B cell (primary cell): ENCODE measurements at regions not wholly inside any gene's neighbourhood (a gene's known extent, or its start where the extent isn't known, plus 50 kb on each side); places are given as distances from the start of the nearest gene placed in this dataset.

ENCODE experiments used
- ATAC-seq: fragments of 200-7000 bp; cut with Tn5 transposase; one replicate; pipeline ENCODE4 v1.10.0; 2021; ENCODE audit warnings: low read depth, mild to moderate bottlenecking, moderate number of reproducible peaks, moderate library complexity
- CTCF ChIA-PET: fragments of 350-600 bp; sonication (Branson Sonifier 250); formaldehyde crosslinking; loops from one replicate; lab custom pipeline; 2021; ENCODE audit warnings: antibody characterized with exemption, inconsistent platforms; lab: Charles Lee
- POLR2A ChIA-PET: fragments of 350-600 bp; sonication (Branson Sonifier 250); formaldehyde crosslinking; loops from one replicate; lab custom pipeline; 2021; ENCODE audit warnings: antibody characterized with exemption; lab: Charles Lee
- DNase-seq: peaks from one replicate; pipeline ENCODE4 v3.0.0; 2013
- H2AFZ ChIP-seq: 2 replicates; pipeline ENCODE4 v1.6.1; 2012; ENCODE audit warnings: mild to moderate bottlenecking, low read depth, low read length; ENCODE audit not compliant: insufficient read depth, poor library complexity, severe bottlenecking
- H3K27ac ChIP-seq, 2 donors: 1 replicate in 1 of 2; 2 replicates in 1 of 2; pipeline ENCODE4 v1.5.1; 2012 to 2013; ENCODE audit warnings: low read length in 2 of 2, mild to moderate bottlenecking in 2 of 2, moderate library complexity in 1 of 2
- H3K27me3 ChIP-seq, 4 experiments: fragments of 200-600 bp in 1 of 4; sonication (generic) in 1 of 4; replicated peaks in 1 of 4; 1 replicate in 2 of 4; 2 replicates in 2 of 4; pipeline versions ENCODE4 v1.6.1 to v1.7.0; 2013 to 2016; ENCODE audit warnings: low read length in 3 of 4, mild to moderate bottlenecking in 2 of 4, mixed read lengths in 1 of 4, moderate library complexity in 1 of 4; ENCODE audit not compliant: insufficient read depth in 4 of 4, control insufficient read depth in 3 of 4; ENCODE audit errors: control extremely low read depth in 1 of 4
- H3K36me3 ChIP-seq, 2 experiments: replicated peaks in 1 of 2; 1 replicate in 1 of 2; 2 replicates in 1 of 2; pipeline versions ENCODE4 v1.6.1 to v1.7.1; 2013; ENCODE audit warnings: low read length in 1 of 2; ENCODE audit not compliant: insufficient read depth in 2 of 2, control insufficient read depth in 1 of 2; ENCODE audit errors: control extremely low read depth in 1 of 2, extremely low read depth in 1 of 2
- H3K4me1 ChIP-seq, 2 donors: fragments of 200-600 bp in 1 of 2; sonication (generic) in 1 of 2; 1 replicate in 1 of 2; 2 replicates in 1 of 2; pipeline versions ENCODE4 v1.5.1 to v1.6.1; 2013 to 2017; ENCODE audit warnings: low read length in 2 of 2; ENCODE audit not compliant: control insufficient read depth in 2 of 2, insufficient read depth in 2 of 2
- H3K4me2 ChIP-seq: replicated peaks from 2 replicates; pipeline ENCODE3; 2012; ENCODE audit warnings: mild to moderate bottlenecking, low read depth, low read length; ENCODE audit not compliant: poor library complexity, severe bottlenecking
- H3K4me3 ChIP-seq, 5 experiments: fragments of 200-600 bp in 1 of 5; sonication (generic) in 1 of 5; 1 replicate in 3 of 5; 2 replicates in 2 of 5; pipeline versions ENCODE4 v1.5.1 to v1.7.0; 2011 to 2016; ENCODE audit warnings: low read length in 4 of 5, mild to moderate bottlenecking in 4 of 5, low read depth in 2 of 5, control low read depth in 1 of 5, moderate library complexity in 1 of 5; ENCODE audit not compliant: insufficient read depth in 1 of 5; ENCODE audit errors: control extremely low read depth in 1 of 5, extremely low read depth in 1 of 5
- H3K79me2 ChIP-seq: fragments of 200-600 bp; sonication (generic); one replicate; pipeline ENCODE4 v1.6.0; 2016; ENCODE audit warnings: low read length; ENCODE audit not compliant: control insufficient read depth, insufficient read depth
- H3K9ac ChIP-seq: fragments of 200-600 bp; sonication (generic); 2 replicates; pipeline ENCODE4 v1.6.1; 2017; ENCODE audit warnings: mild to moderate bottlenecking, low read length, moderate library complexity
- H3K9me3 ChIP-seq, 3 donors: one replicate each; pipeline versions ENCODE4 v1.6.1 to v1.7.1; 2013; ENCODE audit warnings: low read length in 2 of 3; ENCODE audit not compliant: control insufficient read depth in 2 of 3, insufficient read depth in 1 of 3; ENCODE audit errors: control extremely low read depth in 1 of 3
- H4K20me1 ChIP-seq: 2 replicates; pipeline ENCODE4 v1.6.0; 2012; ENCODE audit warnings: mild to moderate bottlenecking, low read length; ENCODE audit not compliant: insufficient read depth, control insufficient read depth, poor library complexity, severe bottlenecking
- H3K27ac Mint-ChIP-seq: one replicate; pipeline ENCODE4 v1.8.0; 2021; ENCODE audit warnings: mixed read lengths
- H3K27me3 Mint-ChIP-seq: one replicate; pipeline ENCODE4 v1.8.0; 2021; ENCODE audit warnings: mixed read lengths
- H3K4me1 Mint-ChIP-seq: one replicate; pipeline ENCODE4 v1.8.0; 2021; ENCODE audit warnings: mixed read lengths
- H3K4me3 Mint-ChIP-seq: one replicate; pipeline ENCODE4 v1.8.0; 2021; ENCODE audit warnings: mixed read lengths
- H3K9me3 Mint-ChIP-seq: one replicate; pipeline ENCODE4 v1.8.0; 2022; ENCODE audit warnings: mixed read lengths; ENCODE audit not compliant: insufficient read depth
- EZH2 ChIP-seq: IDR thresholded peaks from 2 replicates; pipeline ENCODE4 v1.6.1; 2012; ENCODE audit warnings: borderline replicate concordance, low read depth, mild to moderate bottlenecking, moderate library complexity, low read length; ENCODE audit not compliant: insufficient read depth, poor library complexity, severe bottlenecking
- whole genome bisulfite sequencing: methylation state at CpG from one replicate; pipeline ENCODE4 v1.1.5; 2013; ENCODE audit warnings: missing lambda C conversion rate; ENCODE audit not compliant: insufficient coverage; 5-methylcytosine and 5-hydroxymethylcytosine counted together
- intact Hi-C: fragments of 100-400 bp; cut with micrococcal nuclease; formaldehyde crosslinking; loops from one replicate; pipeline ENCODE4 v1.10.0; 2022
- TF ChIP-seq, protein P1 (sequence below): fragments of 200-600 bp; IDR thresholded peaks from one replicate; pipeline ENCODE4 v1.8.0; 2022; ENCODE audit warnings: antibody characterized with exemption, mild to moderate bottlenecking

DNA sequence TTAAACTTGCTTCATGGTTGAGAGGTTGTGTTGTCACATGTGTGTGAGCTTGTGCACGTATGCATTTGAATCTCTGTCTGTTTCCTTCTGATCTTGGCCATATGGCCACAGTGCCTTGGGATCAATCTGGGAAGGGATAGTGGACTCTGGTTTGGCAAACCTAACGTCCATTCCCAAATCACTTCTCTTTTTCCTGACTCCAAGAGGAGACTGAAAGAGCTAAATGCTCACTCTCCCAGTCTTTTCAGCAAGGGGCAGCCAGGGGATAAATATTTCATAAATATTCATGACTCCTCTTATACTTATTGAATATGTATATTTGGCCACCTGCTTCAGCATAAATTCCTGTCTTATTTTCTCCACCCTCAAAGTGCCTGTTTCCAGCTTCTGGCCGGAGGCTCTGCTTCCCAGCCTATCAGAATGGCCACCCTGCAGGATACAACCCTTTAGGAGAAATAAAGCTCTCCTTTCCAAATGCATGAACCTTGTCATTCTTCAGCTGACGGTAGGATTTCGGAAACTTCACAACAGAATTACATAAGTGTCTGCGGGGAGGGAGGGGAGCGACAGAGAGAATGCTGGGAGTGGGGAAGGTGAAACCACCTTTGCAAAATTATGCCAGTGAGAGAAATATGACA is 112.2 kb upstream of the COPS8 start:
- DNase-seq: no peak
- Mint-ChIP-seq H3K27ac (no peak overlapping the region), H3K4me1 (no peaks in the 10 kb centered on the region), H3K4me3 (no peak overlapping the region), H3K27me3 (peaks cover 23% of the 10 kb centered on the region), H3K9me3 (no peaks in the 10 kb centered on the region)
- Histone ChIP-seq H3K36me3 (no peaks in the 10 kb centered on the region), H3K9ac (no peak overlapping the region), H4K20me1 (no peaks in the 10 kb centered on the region), H3K27ac (no peak overlapping the region), H3K4me1 (no peaks in the 10 kb centered on the region), H3K4me2 (no peak overlapping the region), H2AFZ (no peak overlapping the region), H3K9me3 (no peaks in the 10 kb centered on the region), H3K4me3 (no peak overlapping the region), H3K79me2 (no peaks in the 10 kb centered on the region), H3K27me3 (peaks cover 0 to 9% (median 0%) of the 10 kb centered on the region in 4 experiments)
- ChIA-PET POLR2A (no interaction called here), CTCF (interaction anchor here (1.3 kb wide), 1 partner anchor 12 kb away, joined by 3 read pairs; no protein-coding TSS in a partner anchor)
- no peak for TF ChIP-seq EZH2
- TF ChIP-seq, protein P1, sequence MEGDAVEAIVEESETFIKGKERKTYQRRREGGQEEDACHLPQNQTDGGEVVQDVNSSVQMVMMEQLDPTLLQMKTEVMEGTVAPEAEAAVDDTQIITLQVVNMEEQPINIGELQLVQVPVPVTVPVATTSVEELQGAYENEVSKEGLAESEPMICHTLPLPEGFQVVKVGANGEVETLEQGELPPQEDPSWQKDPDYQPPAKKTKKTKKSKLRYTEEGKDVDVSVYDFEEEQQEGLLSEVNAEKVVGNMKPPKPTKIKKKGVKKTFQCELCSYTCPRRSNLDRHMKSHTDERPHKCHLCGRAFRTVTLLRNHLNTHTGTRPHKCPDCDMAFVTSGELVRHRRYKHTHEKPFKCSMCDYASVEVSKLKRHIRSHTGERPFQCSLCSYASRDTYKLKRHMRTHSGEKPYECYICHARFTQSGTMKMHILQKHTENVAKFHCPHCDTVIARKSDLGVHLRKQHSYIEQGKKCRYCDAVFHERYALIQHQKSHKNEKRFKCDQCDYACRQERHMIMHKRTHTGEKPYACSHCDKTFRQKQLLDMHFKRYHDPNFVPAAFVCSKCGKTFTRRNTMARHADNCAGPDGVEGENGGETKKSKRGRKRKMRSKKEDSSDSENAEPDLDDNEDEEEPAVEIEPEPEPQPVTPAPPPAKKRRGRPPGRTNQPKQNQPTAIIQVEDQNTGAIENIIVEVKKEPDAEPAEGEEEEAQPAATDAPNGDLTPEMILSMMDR: no peak
- intact Hi-C loops: no loop called here
- WGBS: 70% methylated on average over 2 of the region's 7 CpGs
- no peak for ATAC-seq

DNA sequence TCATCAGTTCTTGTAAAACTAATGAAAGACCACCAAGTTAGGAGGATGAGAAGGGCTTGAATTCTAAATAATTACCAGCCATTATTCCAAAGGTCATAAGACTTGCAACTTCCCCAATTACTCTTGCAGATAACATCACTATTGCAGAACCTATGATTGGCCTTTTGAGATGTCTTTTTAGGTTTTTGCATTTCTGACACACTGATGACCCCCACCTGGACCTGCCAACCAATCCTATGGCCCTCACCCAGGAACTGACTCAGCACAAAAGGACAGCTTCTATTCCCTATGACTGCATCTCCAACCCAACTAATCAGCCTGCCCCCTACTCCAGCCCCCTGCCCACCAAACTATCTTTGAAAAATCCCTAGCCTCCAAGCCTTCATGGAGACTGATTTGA is 111.5 kb upstream of the COPS8 start:
- Histone ChIP-seq H3K79me2 (no peaks in the 10 kb centered on the region), H3K36me3 (no peaks in the 10 kb centered on the region), H3K9me3 (no peaks in the 10 kb centered on the region), H3K4me1 (no peaks in the 10 kb centered on the region), H3K27me3 (peaks cover 0 to 9% (median 0%) of the 10 kb centered on the region in 4 experiments), H4K20me1 (no peaks in the 10 kb centered on the region), H3K4me3 (no peak overlapping the region), H3K4me2 (no peak overlapping the region), H2AFZ (no peak overlapping the region), H3K27ac (no peak overlapping the region), H3K9ac (no peak overlapping the region)
- ATAC-seq (no peak), DNase-seq (no peak)
- Mint-ChIP-seq H3K27me3 (peaks cover 23% of the 10 kb centered on the region), H3K4me3 (no peak overlapping the region), H3K27ac (no peak overlapping the region), H3K9me3 (no peaks in the 10 kb centered on the region), H3K4me1 (no peaks in the 10 kb centered on the region)
- intact Hi-C loops: no loop called here
- no peak for TF ChIP-seq EZH2
- TF ChIP-seq, protein P1: no peak
- ChIA-PET CTCF (no interaction called here), POLR2A (no interaction called here)
